Fibroblast of lung (primary cell): ENCODE measurements at regions not wholly inside any gene's neighbourhood (a gene's known extent, or its start where the extent isn't known, plus 50 kb on each side); places are given as distances from the start of the nearest gene placed in this dataset.

ENCODE experiments used
- DNase-seq, 2 donors: peaks; one replicate each; pipeline versions ENCODE4 v3.0.0 to v3.0.0-alpha.2; 2010; ENCODE audit warnings: low read depth in 2 of 2
- H2AFZ ChIP-seq: 2 replicates; pipeline ENCODE4 v1.5.1; 2012; ENCODE audit warnings: low read length, control low read depth, inconsistent platforms
- H3K27ac ChIP-seq: 2 replicates; pipeline ENCODE4 v1.5.1; 2011; ENCODE audit warnings: low read length, control low read depth; ENCODE audit not compliant: insufficient read depth
- H3K27me3 ChIP-seq: 2 replicates; pipeline ENCODE4 v1.5.1; 2011; ENCODE audit warnings: mild to moderate bottlenecking, low read length; ENCODE audit not compliant: control insufficient read depth, insufficient read depth
- H3K36me3 ChIP-seq: 2 replicates; pipeline ENCODE4 v1.5.1; 2011; ENCODE audit warnings: low read length; ENCODE audit not compliant: control insufficient read depth, insufficient read depth
- H3K4me1 ChIP-seq: 2 replicates; pipeline ENCODE4 v1.5.1; 2011; ENCODE audit warnings: low read length; ENCODE audit not compliant: control insufficient read depth, insufficient read depth; ENCODE audit errors: extremely low read depth
- H3K4me2 ChIP-seq: 2 replicates; pipeline ENCODE4 v1.5.1; 2011; ENCODE audit warnings: low read length, control low read depth; ENCODE audit not compliant: insufficient read depth; ENCODE audit errors: extremely low read depth
- H3K4me3 ChIP-seq, 4 experiments: fragments of 200-600 bp in 1 of 4; sonication (generic) in 1 of 4; replicated peaks in 1 of 4; 2 replicates each; pipeline ENCODE4 v1.5.1; 2011 to 2016; ENCODE audit warnings: low read length in 4 of 4, low read depth in 3 of 4, mild to moderate bottlenecking in 3 of 4, control low read depth in 2 of 4, inconsistent platforms in 1 of 4, mixed read lengths in 1 of 4; ENCODE audit not compliant: insufficient read depth in 1 of 4; ENCODE audit errors: control extremely low read depth in 1 of 4
- H3K79me2 ChIP-seq: 2 replicates; pipeline ENCODE4 v1.5.1; 2012; ENCODE audit warnings: mild to moderate bottlenecking, low read length, inconsistent platforms; ENCODE audit not compliant: control insufficient read depth, insufficient read depth
- H3K9ac ChIP-seq: 2 replicates; pipeline ENCODE4 v1.5.1; 2011; ENCODE audit warnings: mild to moderate bottlenecking, low read length, control low read depth; ENCODE audit not compliant: insufficient read depth
- H3K9me3 ChIP-seq: 2 replicates; pipeline ENCODE4 v1.5.1; 2012; ENCODE audit warnings: low read depth, low read length; ENCODE audit not compliant: control insufficient read depth, insufficient read depth
- H4K20me1 ChIP-seq: 2 replicates; pipeline ENCODE4 v1.5.1; 2011; ENCODE audit warnings: low read length; ENCODE audit not compliant: control insufficient read depth, insufficient read depth; ENCODE audit errors: extremely low read depth
- EZH2 ChIP-seq: IDR thresholded peaks from 2 replicates; pipeline ENCODE4 v1.5.1; 2012; ENCODE audit warnings: low read length, control low read depth, mild to moderate bottlenecking; ENCODE audit errors: missing control alignments
- TF ChIP-seq, protein P1 (sequence below), 2 donors: IDR thresholded peaks in 1 of 2; conservative IDR thresholded peaks in 1 of 2; 1 replicate in 1 of 2; 2 replicates in 1 of 2; pipeline ENCODE4 v1.5.1; 2011 to 2012; ENCODE audit warnings: low read length in 2 of 2, control low read depth in 1 of 2, inconsistent platforms in 1 of 2, low read depth in 1 of 2, mild to moderate bottlenecking in 1 of 2

DNA sequence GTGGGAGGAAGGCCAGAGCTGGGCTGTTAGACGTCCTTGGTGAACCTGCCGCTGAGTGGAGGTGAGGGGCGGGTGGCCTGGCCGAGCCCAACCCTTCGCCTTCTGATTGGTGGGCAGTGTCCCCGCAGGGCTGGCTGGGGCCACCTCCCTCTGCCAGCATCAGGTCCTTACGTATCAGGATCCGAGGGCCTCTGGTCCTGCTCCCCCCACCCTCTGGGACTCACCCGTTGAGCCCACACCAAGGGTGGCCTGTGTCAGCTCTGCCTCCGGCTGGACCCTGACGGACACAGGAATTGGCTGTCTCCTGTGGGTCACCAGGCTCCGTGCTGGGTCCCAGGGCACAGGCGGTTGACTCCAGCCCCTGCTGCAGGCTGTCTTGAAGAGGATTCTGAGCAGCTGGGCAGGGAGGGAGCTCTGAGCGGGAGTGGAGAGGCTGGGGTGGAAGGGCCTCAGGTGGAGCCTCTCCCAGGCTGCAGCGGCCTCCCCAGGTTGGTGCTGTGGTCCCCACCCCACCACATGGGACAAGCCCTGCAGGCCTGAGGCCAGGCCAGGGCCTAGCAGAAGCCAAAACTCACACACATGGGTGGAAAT is 58.4 kb upstream of the NKX1-1 start:
- no peak overlapping the region for H3K27ac ChIP-seq
- H3K4me1 ChIP-seq = no peaks in the 10 kb centered on the region
- no peaks in the 10 kb centered on the region for H3K9me3 ChIP-seq
- no peaks in the 10 kb centered on the region for H4K20me1 ChIP-seq
- no peak for DNase-seq
- no peak overlapping the region for H2AFZ ChIP-seq
- no peaks in the 10 kb centered on the region for H3K79me2 ChIP-seq
- no peaks in the 10 kb centered on the region for H3K27me3 ChIP-seq
- no peak overlapping the region for H3K4me2 ChIP-seq
- no peak overlapping the region for H3K9ac ChIP-seq
- H3K36me3 ChIP-seq = no peaks in the 10 kb centered on the region
- H3K4me3 ChIP-seq = no peak overlapping the region
- TF ChIP-seq, protein P1, sequence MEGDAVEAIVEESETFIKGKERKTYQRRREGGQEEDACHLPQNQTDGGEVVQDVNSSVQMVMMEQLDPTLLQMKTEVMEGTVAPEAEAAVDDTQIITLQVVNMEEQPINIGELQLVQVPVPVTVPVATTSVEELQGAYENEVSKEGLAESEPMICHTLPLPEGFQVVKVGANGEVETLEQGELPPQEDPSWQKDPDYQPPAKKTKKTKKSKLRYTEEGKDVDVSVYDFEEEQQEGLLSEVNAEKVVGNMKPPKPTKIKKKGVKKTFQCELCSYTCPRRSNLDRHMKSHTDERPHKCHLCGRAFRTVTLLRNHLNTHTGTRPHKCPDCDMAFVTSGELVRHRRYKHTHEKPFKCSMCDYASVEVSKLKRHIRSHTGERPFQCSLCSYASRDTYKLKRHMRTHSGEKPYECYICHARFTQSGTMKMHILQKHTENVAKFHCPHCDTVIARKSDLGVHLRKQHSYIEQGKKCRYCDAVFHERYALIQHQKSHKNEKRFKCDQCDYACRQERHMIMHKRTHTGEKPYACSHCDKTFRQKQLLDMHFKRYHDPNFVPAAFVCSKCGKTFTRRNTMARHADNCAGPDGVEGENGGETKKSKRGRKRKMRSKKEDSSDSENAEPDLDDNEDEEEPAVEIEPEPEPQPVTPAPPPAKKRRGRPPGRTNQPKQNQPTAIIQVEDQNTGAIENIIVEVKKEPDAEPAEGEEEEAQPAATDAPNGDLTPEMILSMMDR (conservative IDR thresholded peaks at IDR 0.05 in 1 of 2, IDR thresholded peaks at IDR 0.05 in 1 of 2; ENCODE audit: low read depth in 1 of 2, low read length in 2 of 2) = no peak
- TF ChIP-seq EZH2 = no peak

GRCh38 chr4:1463927-1464540 is 57.8 kb upstream of the NKX1-1 start:
- no peak overlapping the region for H2AFZ ChIP-seq
- no peak overlapping the region for H3K27ac ChIP-seq
- no peaks in the 10 kb centered on the region for H3K36me3 ChIP-seq
- H3K4me3 ChIP-seq = no peak overlapping the region
- TF ChIP-seq, protein P1 (conservative IDR thresholded peaks at IDR 0.05 in 1 of 2, IDR thresholded peaks at IDR 0.05 in 1 of 2; ENCODE audit: low read depth in 1 of 2, low read length in 2 of 2) = no peak
- no peak for TF ChIP-seq EZH2
- no peaks in the 10 kb centered on the region for H3K4me1 ChIP-seq
- no peaks in the 10 kb centered on the region for H3K79me2 ChIP-seq
- no peaks in the 10 kb centered on the region for H3K9me3 ChIP-seq
- H3K4me2 ChIP-seq = no peak overlapping the region
- H4K20me1 ChIP-seq = no peaks in the 10 kb centered on the region
- no peak for DNase-seq
- H3K9ac ChIP-seq = no peak overlapping the region
- no peaks in the 10 kb centered on the region for H3K27me3 ChIP-seq

GRCh38 chr4:1463088-1463926 is 57.1 kb upstream of the NKX1-1 start:
- DNase-seq = peak; percentile 7 to 38
- H3K36me3 ChIP-seq = no peaks in the 10 kb centered on the region
- H3K9me3 ChIP-seq = no peaks in the 10 kb centered on the region
- H3K27me3 ChIP-seq = peaks cover 5% of the 10 kb centered on the region
- no peaks in the 10 kb centered on the region for H3K79me2 ChIP-seq
- H3K4me1 ChIP-seq = no peaks in the 10 kb centered on the region
- H4K20me1 ChIP-seq = no peaks in the 10 kb centered on the region
- H3K9ac ChIP-seq = no peak overlapping the region
- TF ChIP-seq, protein P1 (conservative IDR thresholded peaks at IDR 0.05 in 1 of 2, IDR thresholded peaks at IDR 0.05 in 1 of 2; ENCODE audit: low read depth in 1 of 2, low read length in 2 of 2) = no peak
- TF ChIP-seq EZH2 = no peak
- no peak overlapping the region for H3K4me2 ChIP-seq
- H2AFZ ChIP-seq = no peak overlapping the region
- H3K27ac ChIP-seq = no peak overlapping the region
- no peak overlapping the region for H3K4me3 ChIP-seq
